Activated CD4-positive, alpha-beta T cell treated with anti-CD3 and anti-CD28 coated beads, Interleukin-2, amount 50 U/mL, for 4 hours (primary cell): ENCODE measurements at regions not wholly inside any gene's neighbourhood (a gene's known extent, or its start where the extent isn't known, plus 50 kb on each side); places are given as distances from the start of the nearest gene placed in this dataset.
"Not testable (repeated sequence)": the region's sequence is repeated elsewhere in the genome, so short reads cannot be mapped to it uniquely, and the experiment has no call there.

Experiments used
- DNase-seq, 2 experiments: peaks; one replicate each; pipeline ENCODE4 v3.0.0-alpha.2; 2020

- no peak for DNase-seq
These were observed 182.2 kb upstream of the SVIL start for GRCh38 chr10:29816801-29817558.

GRCh38 chr10:29815572-29815971 lies 180.8 kb upstream of the SVIL start:
- no peak for DNase-seq

- no peak for DNase-seq
These were observed 177.1 kb upstream of the SVIL start for GRCh38 chr10:29811751-29812427.

- DNase-seq, result no peak
These were observed 176.0 kb upstream of the SVIL start for GRCh38 chr10:29810816-29811215.

- DNase-seq, result not testable (repeated sequence)
These were observed 175.5 kb upstream of the SVIL start for GRCh38 chr10:29810231-29810630.

- no peak for DNase-seq
These were observed 174.6 kb upstream of the SVIL start for GRCh38 chr10:29809383-29809782.

- no peak for DNase-seq
These were observed 172.5 kb upstream of the SVIL start for GRCh38 chr10:29807163-29807806.

- no peak for DNase-seq
These were observed 171.6 kb upstream of the SVIL start for GRCh38 chr10:29806350-29806788.

GRCh38 chr10:29805134-29805723 lies 170.5 kb upstream of the SVIL start:
- no peak for DNase-seq

GRCh38 chr10:29804025-29804852 lies 169.5 kb upstream of the SVIL start:
- DNase-seq, result no peak

- no peak for DNase-seq
These were observed 167.4 kb upstream of the SVIL start for GRCh38 chr10:29802171-29802570.

- DNase-seq, result no peak
These were observed 164.3 kb upstream of the SVIL start for GRCh38 chr10:29798921-29799690.

GRCh38 chr10:29797616-29798015 lies 162.8 kb upstream of the SVIL start:
- no peak for DNase-seq

- DNase-seq, result no peak
These were observed 161.1 kb upstream of the SVIL start for GRCh38 chr10:29795850-29796249.

GRCh38 chr10:29794776-29795611 lies 160.2 kb upstream of the SVIL start:
- no peak for DNase-seq

GRCh38 chr10:29791773-29792172 lies 157.0 kb upstream of the SVIL start:
- DNase-seq, result no peak

GRCh38 chr10:29790207-29790606 lies 155.4 kb upstream of the SVIL start:
- DNase-seq, result no peak

GRCh38 chr10:29788113-29788512 lies 153.3 kb upstream of the SVIL start:
- no peak for DNase-seq

GRCh38 chr10:29785701-29786100 lies 150.9 kb upstream of the SVIL start:
- no peak for DNase-seq

- no peak for DNase-seq
These were observed 149.5 kb upstream of the SVIL start for GRCh38 chr10:29784175-29784773.
